ENCODE measurements at regions not wholly inside any gene's neighbourhood (a gene's known extent, or its start where the extent isn't known, plus 50 kb on each side); places are given as distances from the start of the nearest gene placed in this dataset.

DNA sequence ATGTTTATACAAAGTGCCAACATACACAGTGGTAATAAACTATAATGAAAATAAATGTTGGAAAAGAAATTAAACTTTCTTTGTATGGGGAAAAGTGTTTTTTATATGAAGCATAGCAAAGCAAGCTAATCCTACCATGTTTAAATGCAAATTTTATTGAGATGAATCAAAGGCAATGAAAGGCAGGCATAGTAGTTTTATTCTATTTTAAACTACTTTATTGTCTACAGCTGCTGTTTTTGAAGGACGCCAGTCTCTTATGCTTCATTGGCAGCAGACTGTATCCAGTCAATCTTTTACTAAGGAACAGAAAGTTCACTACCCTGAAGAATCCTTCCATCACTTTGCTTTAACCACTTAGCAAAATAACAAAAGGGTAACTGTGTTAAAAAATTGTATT lies 761.0 kb downstream of the ROBO2 start:
- TF ChIP-seq POLR2A (IDR thresholded peaks at IDR 0.05) (no peak), EP300 (IDR thresholded peaks at IDR 0.05) (no peak)
- TF ChIP-seq, protein P1, sequence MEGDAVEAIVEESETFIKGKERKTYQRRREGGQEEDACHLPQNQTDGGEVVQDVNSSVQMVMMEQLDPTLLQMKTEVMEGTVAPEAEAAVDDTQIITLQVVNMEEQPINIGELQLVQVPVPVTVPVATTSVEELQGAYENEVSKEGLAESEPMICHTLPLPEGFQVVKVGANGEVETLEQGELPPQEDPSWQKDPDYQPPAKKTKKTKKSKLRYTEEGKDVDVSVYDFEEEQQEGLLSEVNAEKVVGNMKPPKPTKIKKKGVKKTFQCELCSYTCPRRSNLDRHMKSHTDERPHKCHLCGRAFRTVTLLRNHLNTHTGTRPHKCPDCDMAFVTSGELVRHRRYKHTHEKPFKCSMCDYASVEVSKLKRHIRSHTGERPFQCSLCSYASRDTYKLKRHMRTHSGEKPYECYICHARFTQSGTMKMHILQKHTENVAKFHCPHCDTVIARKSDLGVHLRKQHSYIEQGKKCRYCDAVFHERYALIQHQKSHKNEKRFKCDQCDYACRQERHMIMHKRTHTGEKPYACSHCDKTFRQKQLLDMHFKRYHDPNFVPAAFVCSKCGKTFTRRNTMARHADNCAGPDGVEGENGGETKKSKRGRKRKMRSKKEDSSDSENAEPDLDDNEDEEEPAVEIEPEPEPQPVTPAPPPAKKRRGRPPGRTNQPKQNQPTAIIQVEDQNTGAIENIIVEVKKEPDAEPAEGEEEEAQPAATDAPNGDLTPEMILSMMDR (IDR thresholded peaks at IDR 0.05) = no peak
- H3K4me3 ChIP-seq = no peak overlapping the region
- no peaks in the 10 kb centered on the region for H3K4me1 ChIP-seq (ENCODE audit: insufficient read depth)
- no peaks in the 10 kb centered on the region for H3K27me3 ChIP-seq
- no peaks in the 10 kb centered on the region for H3K36me3 ChIP-seq
- no peak overlapping the region for H3K27ac ChIP-seq
- intact Hi-C loops (cut with DNase I) = no loop called here
- no peaks in the 10 kb centered on the region for H3K9me3 ChIP-seq
- 91 to 96% (median 94%) methylated on average over 1 of the region's 1 CpG for WGBS, 3 donors
- no peak for DNase-seq

DNA sequence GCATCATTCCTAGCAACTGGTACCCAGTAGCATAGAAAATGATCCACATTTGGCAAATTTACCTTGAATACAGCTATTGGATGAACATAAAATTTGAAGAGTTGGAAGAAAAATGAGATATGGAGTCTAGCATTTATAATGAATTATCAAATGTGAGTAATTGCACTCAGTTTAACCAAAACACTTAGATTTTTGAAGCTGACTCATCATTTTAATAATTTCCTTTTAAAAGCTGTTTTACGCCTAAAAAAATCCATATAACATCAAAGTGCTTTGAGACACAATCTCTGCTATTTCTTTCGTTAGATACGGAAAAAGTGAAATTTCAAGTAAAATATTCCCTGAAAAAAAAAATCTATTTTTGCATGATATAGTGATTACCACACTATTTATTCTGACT lies 767.4 kb downstream of the ROBO2 start:
- TF ChIP-seq EP300 (IDR thresholded peaks at IDR 0.05) (no peak), POLR2A (IDR thresholded peaks at IDR 0.05) (no peak)
- TF ChIP-seq, protein P1 (IDR thresholded peaks at IDR 0.05) = no peak
- 95 to 97% (median 97%) methylated on average over 3 of the region's 3 CpGs for WGBS, 3 donors
- intact Hi-C loops (cut with DNase I) = no loop called here

DNA sequence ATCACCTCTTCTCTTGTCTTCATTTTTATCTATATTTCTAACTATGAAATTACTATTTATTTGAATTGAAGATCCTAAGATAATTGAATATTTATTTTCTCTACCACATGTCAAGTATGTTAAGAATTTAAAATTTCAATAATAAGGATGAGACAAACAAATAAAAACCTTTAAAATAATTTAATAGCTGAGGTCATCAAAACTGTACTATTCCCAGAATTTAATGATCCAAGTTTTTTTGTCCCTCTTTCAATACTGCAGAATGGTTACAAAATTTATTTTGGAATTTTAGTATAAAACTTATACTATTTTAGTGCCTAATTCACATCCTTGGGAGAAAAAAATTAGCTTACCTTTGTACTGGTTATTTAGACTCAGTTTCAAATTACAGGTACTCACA lies 774.9 kb downstream of the ROBO2 start:
- no peak for TF ChIP-seq POLR2A (IDR thresholded peaks at IDR 0.05)
- no peak for TF ChIP-seq EP300 (IDR thresholded peaks at IDR 0.05)
- TF ChIP-seq, protein P1 (IDR thresholded peaks at IDR 0.05) = no peak
- Histone ChIP-seq H3K4me1 (ENCODE audit: insufficient read depth) (no peaks in the 10 kb centered on the region), H3K4me3 (no peak overlapping the region), H3K9me3 (no peaks in the 10 kb centered on the region), H3K27ac (no peak overlapping the region), H3K36me3 (no peaks in the 10 kb centered on the region), H3K27me3 (no peaks in the 10 kb centered on the region)
- no peak for DNase-seq
- intact Hi-C loops (cut with DNase I) = no loop called here

More for the DNA sequence above, 767.4 kb downstream of the ROBO2 start:
- Histone ChIP-seq H3K36me3 (no peaks in the 10 kb centered on the region), H3K4me1 (ENCODE audit: insufficient read depth) (no peaks in the 10 kb centered on the region), H3K4me3 (no peak overlapping the region), H3K27ac (no peak overlapping the region), H3K27me3 (no peaks in the 10 kb centered on the region), H3K9me3 (no peaks in the 10 kb centered on the region)
- DNase-seq = no peak

DNA sequence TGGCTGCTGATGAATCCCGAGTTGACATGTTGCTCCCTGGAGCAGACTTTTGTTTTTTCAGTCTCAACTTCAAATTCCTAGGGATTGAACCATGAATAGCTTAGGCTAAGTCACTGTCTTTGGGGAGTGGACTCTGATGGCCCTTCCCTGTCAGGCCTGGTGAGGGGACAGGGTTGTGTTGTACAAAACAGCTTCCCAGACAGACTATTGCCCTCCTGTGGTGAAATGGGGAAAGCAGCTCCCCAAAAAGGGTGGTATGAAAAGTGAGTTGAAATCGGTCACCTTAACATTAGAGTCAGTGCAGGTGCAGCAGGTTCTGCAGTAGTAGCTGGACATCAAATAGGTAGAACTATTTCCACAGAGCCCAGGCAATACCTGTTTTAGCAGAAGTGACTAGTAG lies 775.6 kb downstream of the ROBO2 start:
- H3K4me3 ChIP-seq = no peak overlapping the region
- no peak for DNase-seq
- H3K36me3 ChIP-seq = no peaks in the 10 kb centered on the region
- intact Hi-C loops (cut with DNase I) = no loop called here
- no peaks in the 10 kb centered on the region for H3K27me3 ChIP-seq
- TF ChIP-seq EP300 (IDR thresholded peaks at IDR 0.05) = no peak
- TF ChIP-seq, protein P1 (IDR thresholded peaks at IDR 0.05) = no peak
- TF ChIP-seq POLR2A (IDR thresholded peaks at IDR 0.05) = no peak
- no peaks in the 10 kb centered on the region for H3K9me3 ChIP-seq
- WGBS, 3 donors = 93 to 97% (median 95%) methylated on average over 2 of the region's 2 CpGs
- H3K27ac ChIP-seq = no peak overlapping the region
- H3K4me1 ChIP-seq (ENCODE audit: insufficient read depth) = no peaks in the 10 kb centered on the region

DNA sequence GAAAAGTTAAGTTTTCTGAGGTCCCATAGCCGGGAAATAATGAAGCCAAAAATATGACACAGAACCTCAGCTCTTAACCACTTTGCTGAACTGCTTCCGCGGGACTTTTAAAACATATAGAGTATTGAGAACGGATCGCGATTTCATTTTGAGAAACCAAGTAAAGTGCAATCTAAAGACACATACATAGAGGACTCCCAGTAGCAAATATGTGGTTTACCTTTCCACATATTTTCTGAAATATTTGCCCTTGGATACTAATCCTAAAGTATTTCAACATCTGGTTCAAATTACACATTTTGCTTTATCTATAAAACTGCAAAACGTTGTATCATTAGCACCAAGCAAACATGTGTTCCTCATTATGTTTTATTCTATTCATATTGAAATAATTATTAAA lies 776.5 kb downstream of the ROBO2 start:
- WGBS, 3 donors = 54 to 75% (median 66%) methylated on average over 7 of the region's 7 CpGs
- Histone ChIP-seq H3K4me3 (no peak overlapping the region), H3K36me3 (no peaks in the 10 kb centered on the region), H3K4me1 (ENCODE audit: insufficient read depth) (no peaks in the 10 kb centered on the region), H3K9me3 (no peaks in the 10 kb centered on the region), H3K27me3 (no peaks in the 10 kb centered on the region), H3K27ac (no peak overlapping the region)
- TF ChIP-seq POLR2A (IDR thresholded peaks at IDR 0.05) (no peak), EP300 (IDR thresholded peaks at IDR 0.05) (no peak)
- TF ChIP-seq, protein P1 (IDR thresholded peaks at IDR 0.05) = no peak
- no peak for DNase-seq
- intact Hi-C loops (cut with DNase I) = no loop called here
